A549 (cell line): ENCODE measurements at regions not wholly inside any gene's neighbourhood (a gene's known extent, or its start where the extent isn't known, plus 50 kb on each side); places are given as distances from the start of the nearest gene placed in this dataset.

Experiments
- ATAC-seq, 2 experiments: fragments of 200-7000 bp in 1 of 2; fragments of >200 bp in 1 of 2; cut with Nextera tagmentation in 1 of 2; cut with Tn5 transposase in 1 of 2; 3 replicates each; pipeline versions ENCODE4 v1.8.0 to v1.9.1; 2018 to 2020; ENCODE audit warnings: mild to moderate bottlenecking in 1 of 2, moderate library complexity in 1 of 2
- CTCF ChIA-PET: fragments of 300-600 bp; sonication (Branson Sonifier 250); formaldehyde crosslinking; extraction: SDS; loops from one replicate; lab custom pipeline; 2021; ENCODE audit warnings: antibody characterized with exemption, inconsistent platforms; lab: Yijun Ruan, JAX
- POLR2A ChIA-PET: fragments of 350-600 bp; formaldehyde crosslinking; extraction: SDS; loops from one replicate; lab custom pipeline; 2021; ENCODE audit warnings: antibody characterized with exemption, inconsistent platforms; lab: Yijun Ruan, JAX
- DNase-seq, 2 experiments: peaks; one replicate each; pipeline versions ENCODE4 v3.0.0 to v3.0.0-alpha.2; 2011 to 2016; ENCODE audit warnings: low read depth in 1 of 2, low spot score in 1 of 2
- FAIRE-seq: peaks from 2 replicates; lab custom pipeline; 2011; peaks lifted over from hg19 to GRCh38; lab: Jason Lieb, UNC
- H3K27ac ChIP-seq, 2 experiments: fragments of >200 bp; sonication (Bioruptor Twin); formaldehyde crosslinking; 3 replicates each; pipeline ENCODE4 v1.5.1; 2016 to 2017
- H3K4me1 ChIP-seq: fragments of >200 bp; sonication (Bioruptor Twin); formaldehyde crosslinking; 3 replicates; pipeline ENCODE4 v1.6.1; 2016
- H3K4me2 ChIP-seq: fragments of >200 bp; sonication (Bioruptor Twin); formaldehyde crosslinking; 3 replicates; pipeline ENCODE4 v1.6.1; 2016
- H3K4me3 ChIP-seq: fragments of >200 bp; sonication (Bioruptor Twin); formaldehyde crosslinking; 3 replicates; pipeline ENCODE4 v1.5.1; 2016
- H3K9me3 ChIP-seq: fragments of >200 bp; sonication (Bioruptor Twin); formaldehyde crosslinking; 3 replicates; pipeline ENCODE4 v1.6.1; 2016
- BHLHE40 ChIP-seq: IDR thresholded peaks from 2 replicates; pipeline ENCODE4 v1.6.1; 2012; ENCODE audit warnings: low read depth, low read length, inconsistent platforms
- EHF ChIP-seq: fragments of 250-450 bp; sonication (Bioruptor Pico); IDR thresholded peaks from 2 replicates; pipeline ENCODE4 v1.5.0; 2020; ENCODE audit warnings: mild to moderate bottlenecking
- ESRRA ChIP-seq: fragments of 150-350 bp; IDR thresholded peaks from 2 replicates; pipeline ENCODE4 v1.6.1; 2014; ENCODE audit warnings: mild to moderate bottlenecking, low read length, borderline replicate concordance
- FOSB ChIP-seq: fragments of 250-450 bp; sonication (Bioruptor Pico); IDR thresholded peaks from 2 replicates; pipeline ENCODE4 v1.5.0; 2020; ENCODE audit warnings: mild to moderate bottlenecking, moderate library complexity
- FOXS1 ChIP-seq: fragments of 250-450 bp; sonication (Bioruptor Pico); IDR thresholded peaks from 2 replicates; pipeline ENCODE4 v1.5.0; 2020; ENCODE audit warnings: mild to moderate bottlenecking, moderate library complexity
- GATA3 ChIP-seq: IDR thresholded peaks from 2 replicates; pipeline ENCODE4 v1.6.1; 2012; ENCODE audit warnings: borderline replicate concordance
- HEYL ChIP-seq: fragments of 250-450 bp; sonication (Bioruptor Pico); IDR thresholded peaks from 2 replicates; pipeline ENCODE4 v1.8.0; 2021; ENCODE audit warnings: mild to moderate bottlenecking, moderate library complexity
- KDM1A ChIP-seq: fragments of 200-600 bp; sonication (generic); IDR thresholded peaks from 2 replicates; pipeline ENCODE4 v1.6.1; 2016; ENCODE audit warnings: low read depth, mild to moderate bottlenecking
- MYC ChIP-seq: IDR thresholded peaks from 2 replicates; pipeline ENCODE4 v1.6.1; 2012; ENCODE audit warnings: mild to moderate bottlenecking, inconsistent platforms, low read length, improper control_type of control experiment, borderline replicate concordance
- NR3C1 ChIP-seq: fragments of >200 bp; sonication (Bioruptor Twin); formaldehyde crosslinking; IDR thresholded peaks from 3 replicates; pipeline ENCODE4 v1.6.1; 2017
- PHF8 ChIP-seq: fragments of 200-600 bp; sonication (generic); IDR thresholded peaks from 2 replicates; pipeline ENCODE4 v1.6.1; 2016; ENCODE audit warnings: low read depth, mild to moderate bottlenecking, antibody characterized with exemption, moderate library complexity, borderline replicate concordance
- POLR2A ChIP-seq: IDR thresholded peaks from 2 replicates; pipeline ENCODE4 v1.6.1; 2012; ENCODE audit warnings: mild to moderate bottlenecking, low read length
- RAD21 ChIP-seq, 2 experiments: fragments of >200 bp in 1 of 2; sonication (Bioruptor Twin) in 1 of 2; formaldehyde crosslinking in 1 of 2; IDR thresholded peaks in 1 of 2; conservative IDR thresholded peaks in 1 of 2; 2 replicates in 1 of 2; 3 replicates in 1 of 2; pipeline ENCODE4 v1.6.1; 2012 to 2018; ENCODE audit warnings: inconsistent platforms in 1 of 2
- RCOR1 ChIP-seq: fragments of 150-350 bp; IDR thresholded peaks from 2 replicates; pipeline ENCODE4 v1.6.1; 2014; ENCODE audit warnings: antibody characterized with exemption, low read length, low read depth
- RFX5 ChIP-seq: fragments of 450-650 bp; IDR thresholded peaks from 2 replicates; pipeline ENCODE4 v1.7.1; 2014; ENCODE audit warnings: antibody characterized with exemption, mild to moderate bottlenecking, moderate library complexity
- RNF2 ChIP-seq: fragments of 200-600 bp; sonication (generic); IDR thresholded peaks from 2 replicates; pipeline ENCODE4 v1.6.1; 2016; ENCODE audit warnings: low read depth, mild to moderate bottlenecking, antibody characterized with exemption, moderate library complexity, borderline replicate concordance
- TFCP2L1 ChIP-seq: fragments of 250-450 bp; sonication (Bioruptor Pico); IDR thresholded peaks from 2 replicates; pipeline ENCODE4 v1.5.0; 2021; ENCODE audit warnings: mild to moderate bottlenecking
- TP53 ChIP-seq: fragments of 250-450 bp; sonication (Bioruptor Pico); IDR thresholded peaks from 2 replicates; pipeline ENCODE4 v1.5.0; 2021; ENCODE audit warnings: mild to moderate bottlenecking, moderate library complexity
- ZC3H11A ChIP-seq: fragments of 450-650 bp; IDR thresholded peaks from 2 replicates; pipeline ENCODE4 v1.6.1; 2014; ENCODE audit warnings: antibody characterized with exemption, mild to moderate bottlenecking
- ZSCAN20 ChIP-seq: fragments of 250-450 bp; sonication (Bioruptor Pico); IDR thresholded peaks from 2 replicates; pipeline ENCODE4 v1.8.0; 2022; ENCODE audit warnings: mild to moderate bottlenecking, moderate library complexity
- WGBS: methylation state at CpG from one replicate; pipeline ENCODE4 v1.1.6; 2017; ENCODE audit errors: missing lambda C conversion rate; 5-methylcytosine and 5-hydroxymethylcytosine counted together
- TF ChIP-seq, protein P1 (sequence below): IDR thresholded peaks from 2 replicates; pipeline ENCODE4 v1.6.1; 2012
- TF ChIP-seq, protein P2 (sequence below): fragments of 250-450 bp; sonication (Bioruptor Pico); IDR thresholded peaks from 2 replicates; pipeline ENCODE4 v1.5.0; 2021; ENCODE audit warnings: mild to moderate bottlenecking, moderate library complexity, borderline replicate concordance
- TF ChIP-seq, protein P3 (sequence below): fragments of >200 bp; sonication (Bioruptor Twin); formaldehyde crosslinking; IDR thresholded peaks from 3 replicates; pipeline ENCODE4 v1.5.1; 2016
- TF ChIP-seq, protein P4 (sequence below): fragments of 150-350 bp; IDR thresholded peaks from 2 replicates; pipeline ENCODE4 v1.6.1; 2014; ENCODE audit warnings: low read depth, mild to moderate bottlenecking, low read length
- TF ChIP-seq, protein P5 (sequence below): IDR thresholded peaks from 2 replicates; pipeline ENCODE4 v1.6.1; 2012; ENCODE audit warnings: low read depth, borderline replicate concordance
- TF ChIP-seq, protein P6 (sequence below): IDR thresholded peaks from 2 replicates; pipeline ENCODE4 v1.6.1; 2012

DNA sequence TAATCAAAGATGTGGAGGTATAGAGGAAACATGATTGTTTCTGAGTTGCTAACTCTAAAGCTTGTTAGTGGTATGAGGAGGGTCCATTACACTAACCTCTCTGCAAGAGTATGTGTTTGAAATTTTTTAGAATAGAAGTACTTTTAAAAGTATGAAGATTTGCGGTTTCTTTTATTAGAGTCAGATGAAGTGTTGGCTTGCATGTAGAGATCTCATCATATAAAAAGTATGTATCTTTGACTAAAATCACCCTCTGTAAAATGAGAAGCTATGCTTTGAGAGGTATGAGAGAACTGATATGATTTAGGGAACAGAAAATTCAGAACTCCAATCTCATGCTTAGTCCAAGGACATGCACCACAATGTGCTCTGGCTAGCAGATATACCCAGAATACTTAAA lies 140.4 kb upstream of the MBNL1 start:
- ChIA-PET CTCF (no interaction called here), POLR2A (no interaction called here)
- Histone ChIP-seq H3K4me1 (no peaks in the 10 kb centered on the region), H3K4me3 (no peak overlapping the region), H3K27ac (no peak overlapping the region), H3K9me3 (no peaks in the 10 kb centered on the region), H3K4me2 (no peak overlapping the region)
- DNase-seq (no peak), FAIRE-seq (no peak), ATAC-seq (no peak)
- WGBS = 89% methylated on average over 1 of the region's 1 CpG
- TF ChIP-seq ZSCAN20 (CRISPR knock-in tag) = no peak
- no peak for TF ChIP-seq FOSB (CRISPR knock-in tag)
- TF ChIP-seq, protein P1, sequence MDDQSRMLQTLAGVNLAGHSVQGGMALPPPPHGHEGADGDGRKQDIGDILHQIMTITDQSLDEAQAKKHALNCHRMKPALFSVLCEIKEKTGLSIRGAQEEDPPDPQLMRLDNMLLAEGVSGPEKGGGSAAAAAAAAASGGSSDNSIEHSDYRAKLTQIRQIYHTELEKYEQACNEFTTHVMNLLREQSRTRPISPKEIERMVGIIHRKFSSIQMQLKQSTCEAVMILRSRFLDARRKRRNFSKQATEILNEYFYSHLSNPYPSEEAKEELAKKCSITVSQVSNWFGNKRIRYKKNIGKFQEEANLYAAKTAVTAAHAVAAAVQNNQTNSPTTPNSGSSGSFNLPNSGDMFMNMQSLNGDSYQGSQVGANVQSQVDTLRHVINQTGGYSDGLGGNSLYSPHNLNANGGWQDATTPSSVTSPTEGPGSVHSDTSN = no peak
- TF ChIP-seq BHLHE40 = no peak
- no peak for TF ChIP-seq RNF2
- no peak for TF ChIP-seq GATA3
- TF ChIP-seq TP53 (CRISPR knock-in tag) = no peak
- TF ChIP-seq TFCP2L1 (CRISPR knock-in tag) = no peak
- no peak for TF ChIP-seq RCOR1
- TF ChIP-seq FOXS1 = no peak
- no peak for TF ChIP-seq HEYL (CRISPR knock-in tag)
- no peak for TF ChIP-seq ESRRA
- TF ChIP-seq, protein P2, sequence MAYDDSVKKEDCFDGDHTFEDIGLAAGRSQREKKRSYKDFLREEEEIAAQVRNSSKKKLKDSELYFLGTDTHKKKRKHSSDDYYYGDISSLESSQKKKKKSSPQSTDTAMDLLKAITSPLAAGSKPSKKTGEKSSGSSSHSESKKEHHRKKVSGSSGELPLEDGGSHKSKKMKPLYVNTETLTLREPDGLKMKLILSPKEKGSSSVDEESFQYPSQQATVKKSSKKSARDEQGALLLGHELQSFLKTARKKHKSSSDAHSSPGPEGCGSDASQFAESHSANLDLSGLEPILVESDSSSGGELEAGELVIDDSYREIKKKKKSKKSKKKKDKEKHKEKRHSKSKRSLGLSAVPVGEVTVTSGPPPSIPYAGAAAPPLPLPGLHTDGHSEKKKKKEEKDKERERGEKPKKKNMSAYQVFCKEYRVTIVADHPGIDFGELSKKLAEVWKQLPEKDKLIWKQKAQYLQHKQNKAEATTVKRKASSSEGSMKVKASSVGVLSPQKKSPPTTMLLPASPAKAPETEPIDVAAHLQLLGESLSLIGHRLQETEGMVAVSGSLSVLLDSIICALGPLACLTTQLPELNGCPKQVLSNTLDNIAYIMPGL = no peak
- TF ChIP-seq ZC3H11A = no peak
- TF ChIP-seq RAD21 (conservative IDR thresholded peaks at IDR 0.05 in 1 of 2, IDR thresholded peaks at IDR 0.05 in 1 of 2) = no peak
- no peak for TF ChIP-seq RFX5
- TF ChIP-seq, protein P3, sequence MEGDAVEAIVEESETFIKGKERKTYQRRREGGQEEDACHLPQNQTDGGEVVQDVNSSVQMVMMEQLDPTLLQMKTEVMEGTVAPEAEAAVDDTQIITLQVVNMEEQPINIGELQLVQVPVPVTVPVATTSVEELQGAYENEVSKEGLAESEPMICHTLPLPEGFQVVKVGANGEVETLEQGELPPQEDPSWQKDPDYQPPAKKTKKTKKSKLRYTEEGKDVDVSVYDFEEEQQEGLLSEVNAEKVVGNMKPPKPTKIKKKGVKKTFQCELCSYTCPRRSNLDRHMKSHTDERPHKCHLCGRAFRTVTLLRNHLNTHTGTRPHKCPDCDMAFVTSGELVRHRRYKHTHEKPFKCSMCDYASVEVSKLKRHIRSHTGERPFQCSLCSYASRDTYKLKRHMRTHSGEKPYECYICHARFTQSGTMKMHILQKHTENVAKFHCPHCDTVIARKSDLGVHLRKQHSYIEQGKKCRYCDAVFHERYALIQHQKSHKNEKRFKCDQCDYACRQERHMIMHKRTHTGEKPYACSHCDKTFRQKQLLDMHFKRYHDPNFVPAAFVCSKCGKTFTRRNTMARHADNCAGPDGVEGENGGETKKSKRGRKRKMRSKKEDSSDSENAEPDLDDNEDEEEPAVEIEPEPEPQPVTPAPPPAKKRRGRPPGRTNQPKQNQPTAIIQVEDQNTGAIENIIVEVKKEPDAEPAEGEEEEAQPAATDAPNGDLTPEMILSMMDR = no peak
- TF ChIP-seq, protein P4, sequence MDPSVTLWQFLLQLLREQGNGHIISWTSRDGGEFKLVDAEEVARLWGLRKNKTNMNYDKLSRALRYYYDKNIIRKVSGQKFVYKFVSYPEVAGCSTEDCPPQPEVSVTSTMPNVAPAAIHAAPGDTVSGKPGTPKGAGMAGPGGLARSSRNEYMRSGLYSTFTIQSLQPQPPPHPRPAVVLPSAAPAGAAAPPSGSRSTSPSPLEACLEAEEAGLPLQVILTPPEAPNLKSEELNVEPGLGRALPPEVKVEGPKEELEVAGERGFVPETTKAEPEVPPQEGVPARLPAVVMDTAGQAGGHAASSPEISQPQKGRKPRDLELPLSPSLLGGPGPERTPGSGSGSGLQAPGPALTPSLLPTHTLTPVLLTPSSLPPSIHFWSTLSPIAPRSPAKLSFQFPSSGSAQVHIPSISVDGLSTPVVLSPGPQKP = no peak
- TF ChIP-seq, protein P5, sequence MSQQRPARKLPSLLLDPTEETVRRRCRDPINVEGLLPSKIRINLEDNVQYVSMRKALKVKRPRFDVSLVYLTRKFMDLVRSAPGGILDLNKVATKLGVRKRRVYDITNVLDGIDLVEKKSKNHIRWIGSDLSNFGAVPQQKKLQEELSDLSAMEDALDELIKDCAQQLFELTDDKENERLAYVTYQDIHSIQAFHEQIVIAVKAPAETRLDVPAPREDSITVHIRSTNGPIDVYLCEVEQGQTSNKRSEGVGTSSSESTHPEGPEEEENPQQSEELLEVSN = no peak
- TF ChIP-seq, protein P6, sequence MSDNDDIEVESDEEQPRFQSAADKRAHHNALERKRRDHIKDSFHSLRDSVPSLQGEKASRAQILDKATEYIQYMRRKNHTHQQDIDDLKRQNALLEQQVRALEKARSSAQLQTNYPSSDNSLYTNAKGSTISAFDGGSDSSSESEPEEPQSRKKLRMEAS = no peak

DNA sequence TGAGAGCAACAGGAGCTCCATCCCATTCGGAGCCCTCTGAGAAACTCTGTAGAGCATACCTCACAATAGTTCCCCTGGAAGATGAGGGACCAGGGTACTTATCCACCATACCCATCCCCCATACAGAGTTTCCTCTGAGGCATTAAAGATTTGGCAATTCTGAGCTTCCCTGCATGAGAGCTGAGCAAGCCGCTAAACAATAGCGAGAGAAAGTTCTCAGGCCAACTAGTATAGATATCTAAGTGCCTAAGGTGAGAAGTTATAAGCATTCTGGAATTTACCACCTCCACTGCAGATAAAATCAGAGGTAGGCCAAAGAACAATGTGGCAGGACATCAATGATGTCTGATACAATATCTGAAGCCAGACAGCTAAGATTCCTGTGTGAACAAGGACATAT lies 129.1 kb upstream of the MBNL1 start:
- Histone ChIP-seq H3K9me3 (no peaks in the 10 kb centered on the region), H3K4me2 (no peak overlapping the region), H3K4me1 (no peaks in the 10 kb centered on the region), H3K27ac (no peak overlapping the region), H3K4me3 (no peak overlapping the region)
- FAIRE-seq = no peak
- no peak for DNase-seq
- no peak for ATAC-seq
- ChIA-PET POLR2A (no interaction called here), CTCF (interaction anchor here (0.8 to 1.1 kb wide), 2 partner anchors 15 to 42 kb away, joined by 3 read pairs; no protein-coding TSS in a partner anchor)
- 84% methylated on average over 3 of the region's 3 CpGs for WGBS
- TF ChIP-seq KDM1A = no peak
- no peak for TF ChIP-seq NR3C1
- TF ChIP-seq MYC = no peak
- no peak for TF ChIP-seq POLR2A
- no peak for TF ChIP-seq PHF8
- TF ChIP-seq, protein P5 = no peak
- no peak for TF ChIP-seq EHF (CRISPR knock-in tag)
- no peak for TF ChIP-seq FOXS1
- TF ChIP-seq, all 56 proteins: peak for 0
